Endothelial cell of umbilical vein (primary cell): ENCODE measurements at regions not wholly inside any gene's neighbourhood (a gene's known extent, or its start where the extent isn't known, plus 50 kb on each side); places are given as distances from the start of the nearest gene placed in this dataset.

Source experiments
- BruUV-seq: library from RNA; stranded (reverse); fragments of 400-500 nt; replicated peaks from 2 replicates; lab custom pipeline; 2021; lab: Mats Ljungman, UMichigan
- CTCF ChIA-PET: fragments of 300-600, 350-600 bp; sonication (Branson Sonifier 250); formaldehyde crosslinking; loops from one replicate; lab custom pipeline; 2021; ENCODE audit warnings: antibody characterized with exemption, inconsistent platforms; lab: Charles Lee
- POLR2A ChIA-PET: fragments of 300-600, 350-600 bp; sonication (Branson Sonifier 250); formaldehyde crosslinking; loops from one replicate; lab custom pipeline; 2021; ENCODE audit warnings: antibody characterized with exemption, inconsistent platforms; lab: Charles Lee
- DNase-seq: peaks from one replicate; pipeline ENCODE4 v3.0.0-alpha.2; 2011; ENCODE audit warnings: low read depth, low spot score
- FAIRE-seq: peaks from 2 replicates; lab custom pipeline; 2011; peaks lifted over from hg19 to GRCh38; lab: Jason Lieb, UNC
- H2AFZ ChIP-seq: 2 replicates; pipeline ENCODE4 v1.6.0; 2012; ENCODE audit warnings: low read depth, low read length, control low read depth, inconsistent platforms
- H3K27ac ChIP-seq: 2 replicates; pipeline ENCODE4 v1.5.1; 2011; ENCODE audit warnings: low read depth, mild to moderate bottlenecking, control low read depth, low read length, moderate library complexity; ENCODE audit not compliant: insufficient read depth
- H3K27me3 ChIP-seq, 2 experiments: 2 replicates each; pipeline versions ENCODE4 v1.6.0 to v1.6.1; 2011; ENCODE audit warnings: low read length in 2 of 2, mixed read lengths in 1 of 2; ENCODE audit not compliant: control insufficient read depth in 2 of 2, insufficient read depth in 2 of 2
- H3K36me3 ChIP-seq, 2 experiments: 2 replicates in 1 of 2; 3 replicates in 1 of 2; pipeline ENCODE4 v1.5.1; 2011; ENCODE audit warnings: low read length in 2 of 2, mild to moderate bottlenecking in 1 of 2, moderate library complexity in 1 of 2; ENCODE audit not compliant: control insufficient read depth in 2 of 2, insufficient read depth in 2 of 2; ENCODE audit errors: extremely low read depth in 1 of 2
- H3K4me1 ChIP-seq: 3 replicates; pipeline ENCODE4 v1.5.1; 2011; ENCODE audit warnings: mild to moderate bottlenecking, low read length; ENCODE audit not compliant: control insufficient read depth, insufficient read depth; ENCODE audit errors: extremely low read depth
- H3K4me2 ChIP-seq: 2 replicates; pipeline ENCODE4 v1.6.1; 2011; ENCODE audit warnings: low read length, control low read depth, mixed read lengths; ENCODE audit not compliant: insufficient read depth
- H3K4me3 ChIP-seq, 3 experiments: fragments of 200-600 bp in 1 of 3; sonication (generic), shearing (Covaris generic) in 1 of 3; replicated peaks in 1 of 3; 2 replicates each; pipeline ENCODE4 v1.5.1; 2011 to 2016; ENCODE audit warnings: control low read depth in 3 of 3, low read length in 3 of 3, mild to moderate bottlenecking in 2 of 3, inconsistent platforms in 1 of 3, low read depth in 1 of 3, moderate library complexity in 1 of 3; ENCODE audit not compliant: insufficient read depth in 1 of 3
- H3K79me2 ChIP-seq: 2 replicates; pipeline ENCODE4 v1.6.0; 2012; ENCODE audit warnings: low read length, inconsistent platforms; ENCODE audit not compliant: control insufficient read depth, insufficient read depth
- H3K9ac ChIP-seq: replicated peaks from 2 replicates; pipeline ENCODE3; 2011; ENCODE audit warnings: low read length, control low read depth; ENCODE audit not compliant: insufficient read depth; ENCODE audit errors: extremely low read depth
- H3K9me1 ChIP-seq: replicated peaks from 3 replicates; pipeline ENCODE4 v1.6.0; 2011; ENCODE audit warnings: mild to moderate bottlenecking, low read length; ENCODE audit not compliant: control insufficient read depth, insufficient read depth; ENCODE audit errors: extremely low read depth
- H3K9me3 ChIP-seq: replicated peaks from 2 replicates; pipeline ENCODE4 v1.5.1; 2012; ENCODE audit warnings: low read length, inconsistent platforms; ENCODE audit not compliant: control insufficient read depth, insufficient read depth
- H4K20me1 ChIP-seq: replicated peaks from 2 replicates; pipeline ENCODE3; 2011; ENCODE audit warnings: mild to moderate bottlenecking, low read length; ENCODE audit not compliant: control insufficient read depth, insufficient read depth; ENCODE audit errors: extremely low read depth
- EZH2 ChIP-seq: IDR thresholded peaks from 2 replicates; pipeline ENCODE4 v1.6.1; 2012; ENCODE audit warnings: borderline replicate concordance, low read depth, mild to moderate bottlenecking, moderate library complexity, low read length, inconsistent platforms; ENCODE audit not compliant: severe bottlenecking
- FOS ChIP-seq: IDR thresholded peaks from 2 replicates; pipeline ENCODE4 v1.6.1; 2011; ENCODE audit warnings: mild to moderate bottlenecking, low read length, moderate library complexity, borderline replicate concordance; ENCODE audit not compliant: insufficient read depth
- GATA2 ChIP-seq: IDR thresholded peaks from 2 replicates; pipeline ENCODE4 v1.7.0; 2011; ENCODE audit warnings: low read depth, mild to moderate bottlenecking, moderate library complexity, mixed read lengths, low read length; ENCODE audit not compliant: insufficient read length, insufficient read depth
- JUN ChIP-seq: IDR thresholded peaks from 2 replicates; pipeline ENCODE4 v1.6.1; 2011; ENCODE audit warnings: borderline replicate concordance, low read depth; ENCODE audit not compliant: insufficient read length, insufficient read depth
- MAX ChIP-seq: IDR thresholded peaks from 2 replicates; pipeline ENCODE4 v1.6.1; 2011; ENCODE audit not compliant: insufficient read depth, insufficient read length
- MYC ChIP-seq: IDR thresholded peaks from one replicate; pipeline ENCODE4 v1.6.1; 2011; ENCODE audit warnings: mild to moderate bottlenecking, low read depth, low read length
- POLR2A ChIP-seq: IDR thresholded peaks from 2 replicates; pipeline ENCODE4 v1.6.1; 2012; ENCODE audit warnings: low read depth, mild to moderate bottlenecking, control low read depth, low read length
- POLR2AphosphoS5 ChIP-seq: IDR thresholded peaks from 2 replicates; pipeline ENCODE4 v1.6.1; 2012; ENCODE audit warnings: low read depth, mild to moderate bottlenecking, control low read depth, low read length, moderate library complexity; ENCODE audit not compliant: insufficient read depth
- dilution Hi-C: fragments of 300-500 bp; cut with MboI; formaldehyde crosslinking; loops from one replicate; pipeline ENCODE4 v1.15.0; 2019; ENCODE audit warnings: low sequenced_read_pairs; ENCODE audit not compliant: extremely low pct_ligation_motif_present
- intact Hi-C: fragments of 100-400 bp; cut with micrococcal nuclease; formaldehyde crosslinking; loops from one replicate; pipeline ENCODE4 v1.10.0; 2022
- TF ChIP-seq, protein P1 (sequence below), 2 donors: IDR thresholded peaks; 1 replicate in 1 of 2; 2 replicates in 1 of 2; pipeline ENCODE4 v1.5.1; 2011; ENCODE audit warnings: low read length in 2 of 2, mild to moderate bottlenecking in 2 of 2, moderate library complexity in 2 of 2, control low read depth in 1 of 2, inconsistent platforms in 1 of 2, low read depth in 1 of 2; ENCODE audit not compliant: insufficient read depth in 1 of 2; ENCODE audit errors: extremely low read depth in 1 of 2

DNA sequence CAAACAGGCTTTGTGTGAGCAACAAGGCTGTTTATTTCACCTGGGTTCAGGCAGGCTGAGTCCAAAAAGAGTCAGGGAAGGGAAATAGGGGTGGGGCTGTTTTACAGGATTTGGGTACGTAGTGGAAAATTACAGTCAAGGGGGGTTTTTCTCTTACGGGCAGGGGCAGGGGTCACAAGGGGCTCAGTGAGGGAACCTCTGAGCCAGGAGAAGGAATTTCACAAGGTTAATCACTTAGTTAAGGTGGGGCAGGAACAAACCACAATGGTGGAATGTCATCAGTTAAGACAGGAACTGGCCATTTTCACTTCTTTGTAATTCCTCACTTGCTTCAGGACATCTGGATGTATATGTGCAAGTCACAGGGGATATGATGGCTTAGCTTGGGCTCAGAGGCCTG lies 1592.8 kb upstream of the GBE1 start:
- Histone ChIP-seq H4K20me1 (no peaks in the 10 kb centered on the region), H2AFZ (no peak overlapping the region), H3K27ac (no peak overlapping the region), H3K27me3 (no peaks in the 10 kb centered on the region), H3K36me3 (no peaks in the 10 kb centered on the region), H3K4me2 (no peak overlapping the region), H3K4me1 (no peaks in the 10 kb centered on the region), H3K9me3 (no peaks in the 10 kb centered on the region), H3K9me1 (no peaks in the 10 kb centered on the region), H3K79me2 (no peaks in the 10 kb centered on the region), H3K9ac (no peak overlapping the region), H3K4me3 (no peak overlapping the region)
- CTCF ChIA-PET = no interaction called here
- no peak for FAIRE-seq
- TF ChIP-seq POLR2A = no peak
- TF ChIP-seq GATA2 = no peak
- no peak for TF ChIP-seq POLR2AphosphoS5
- TF ChIP-seq FOS = no peak
- no peak for TF ChIP-seq MYC
- no peak for TF ChIP-seq JUN
- TF ChIP-seq, protein P1, sequence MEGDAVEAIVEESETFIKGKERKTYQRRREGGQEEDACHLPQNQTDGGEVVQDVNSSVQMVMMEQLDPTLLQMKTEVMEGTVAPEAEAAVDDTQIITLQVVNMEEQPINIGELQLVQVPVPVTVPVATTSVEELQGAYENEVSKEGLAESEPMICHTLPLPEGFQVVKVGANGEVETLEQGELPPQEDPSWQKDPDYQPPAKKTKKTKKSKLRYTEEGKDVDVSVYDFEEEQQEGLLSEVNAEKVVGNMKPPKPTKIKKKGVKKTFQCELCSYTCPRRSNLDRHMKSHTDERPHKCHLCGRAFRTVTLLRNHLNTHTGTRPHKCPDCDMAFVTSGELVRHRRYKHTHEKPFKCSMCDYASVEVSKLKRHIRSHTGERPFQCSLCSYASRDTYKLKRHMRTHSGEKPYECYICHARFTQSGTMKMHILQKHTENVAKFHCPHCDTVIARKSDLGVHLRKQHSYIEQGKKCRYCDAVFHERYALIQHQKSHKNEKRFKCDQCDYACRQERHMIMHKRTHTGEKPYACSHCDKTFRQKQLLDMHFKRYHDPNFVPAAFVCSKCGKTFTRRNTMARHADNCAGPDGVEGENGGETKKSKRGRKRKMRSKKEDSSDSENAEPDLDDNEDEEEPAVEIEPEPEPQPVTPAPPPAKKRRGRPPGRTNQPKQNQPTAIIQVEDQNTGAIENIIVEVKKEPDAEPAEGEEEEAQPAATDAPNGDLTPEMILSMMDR (IDR thresholded peaks at IDR 0.05; ENCODE audit: extremely low read depth in 1 of 2, insufficient read depth in 1 of 2, low read depth in 1 of 2, low read length in 2 of 2) = no peak
- TF ChIP-seq MAX = no peak
- no peak for TF ChIP-seq EZH2
- dilution Hi-C loops (no loop called here), intact Hi-C loops (no loop called here)
- no TSS peak for BruUV-seq
- no peak for DNase-seq
- POLR2A ChIA-PET = no interaction called here
